NOMO-1 (cell line): ENCODE measurements at regions not wholly inside any gene's neighbourhood (a gene's known extent, or its start where the extent isn't known, plus 50 kb on each side); places are given as distances from the start of the nearest gene placed in this dataset.
A peak's percentile ranks its signal among the peaks of the same experiment; 100 is the strongest.
"Not testable (repeated sequence)": the region's sequence is repeated elsewhere in the genome, so short reads cannot be mapped to it uniquely, and the experiment has no call there.

Experiments used
- DNase-seq, 2 experiments: peaks; one replicate each; lab custom pipeline; 2025; ENCODE audit not compliant: unreplicated experiment in 2 of 2; lab: John Stamatoyannopoulos, UW

GRCh38 chr11:29634244-29634643 lies 382.6 kb downstream of the KCNA4 start:
- no peak for DNase-seq

GRCh38 chr11:29629286-29629685 lies 387.5 kb downstream of the KCNA4 start:
- no peak for DNase-seq

DNA sequence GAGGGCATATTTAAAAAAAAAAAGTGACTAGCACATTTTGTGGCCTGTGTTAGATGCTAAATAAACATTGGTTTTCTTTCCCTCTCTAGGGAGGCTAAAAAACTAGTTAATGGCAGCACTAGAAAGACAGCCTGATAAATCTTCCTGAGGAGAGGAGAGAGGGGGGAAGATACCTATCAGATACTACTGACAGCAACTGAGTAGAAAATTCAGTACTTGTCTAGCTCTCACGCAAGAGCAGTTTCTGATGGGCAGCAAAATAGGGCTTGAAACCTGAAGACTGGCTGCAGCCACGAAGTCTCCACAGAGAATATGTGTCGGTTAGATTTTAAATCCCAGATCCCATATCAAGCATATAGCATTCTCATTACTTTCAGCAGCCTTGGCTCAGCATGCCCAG lies 388.2 kb downstream of the KCNA4 start:
- DNase-seq: no peak

DNA sequence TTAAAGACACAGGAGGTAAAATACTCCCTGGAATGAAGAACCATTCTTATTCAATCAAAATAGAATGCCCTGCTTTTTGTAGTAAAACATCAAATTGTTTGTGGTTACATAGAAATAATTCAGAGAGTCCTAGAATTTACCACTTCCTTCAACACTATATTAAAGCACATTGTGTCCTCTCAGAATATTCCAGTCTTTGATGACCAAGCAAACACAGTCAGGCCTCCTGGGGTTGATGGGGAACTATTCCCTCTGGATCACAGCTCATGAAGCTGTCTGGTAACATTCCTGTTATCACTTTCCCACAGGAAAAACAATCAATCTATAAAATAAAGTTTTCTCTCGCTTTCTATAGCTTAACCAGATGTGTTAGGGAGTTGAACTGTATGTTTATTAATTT lies 389.3 kb downstream of the KCNA4 start:
- DNase-seq: no peak

- DNase-seq: no peak
Observed at GRCh38 chr11:29623144-29623722, 393.6 kb downstream of the KCNA4 start.

GRCh38 chr11:29616611-29617010 lies 400.2 kb downstream of the KCNA4 start:
- peak in 1 of 2 experiments; percentile 1 for DNase-seq

DNA sequence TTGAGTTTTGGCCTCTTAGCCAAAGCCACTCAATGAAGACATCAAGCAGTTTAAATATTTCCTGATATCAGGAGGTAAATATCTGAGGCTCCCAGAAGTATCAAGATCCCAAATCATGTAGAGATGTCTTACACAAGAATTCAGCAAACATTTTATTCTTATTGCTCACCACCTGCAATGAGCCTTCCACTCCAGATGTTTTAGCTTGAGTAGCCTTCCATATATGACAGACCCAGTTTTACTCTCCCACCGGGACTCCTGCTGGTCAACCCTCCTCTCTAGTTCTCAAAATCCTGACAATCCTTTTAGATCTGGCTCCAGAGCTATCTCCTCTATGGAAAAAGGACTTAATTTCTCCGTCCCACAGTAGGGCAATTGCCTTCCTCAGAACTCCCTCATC lies 404.4 kb downstream of the KCNA4 start:
- DNase-seq: no peak

- DNase-seq: no peak
Observed at GRCh38 chr11:29606330-29607031, 410.3 kb downstream of the KCNA4 start.

DNA sequence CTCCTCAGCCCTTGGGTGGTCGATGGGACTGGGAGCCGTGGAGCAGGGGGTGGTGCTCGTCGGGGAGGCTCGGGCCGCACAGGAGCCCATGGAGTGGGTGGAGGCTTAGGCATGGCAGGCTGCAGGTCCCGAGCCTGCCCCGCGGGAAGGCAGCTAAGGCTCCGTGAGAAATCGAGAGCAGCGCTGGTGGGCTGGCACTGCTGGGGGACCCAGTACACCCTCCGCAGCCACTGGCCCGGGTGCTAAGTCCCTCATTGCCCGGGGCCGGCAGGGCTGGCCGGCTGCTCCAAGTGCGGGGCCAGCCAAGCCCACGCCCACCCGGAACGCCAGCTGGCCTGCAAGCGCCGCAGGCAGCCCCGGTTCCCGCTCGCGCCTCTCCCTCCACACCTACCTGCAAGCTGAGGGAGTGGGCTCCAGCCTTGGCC lies 416.7 kb downstream of the KCNA4 start:
- DNase-seq: not testable (repeated sequence)

- DNase-seq: no peak
Observed at GRCh38 chr11:29584342-29584741, 432.5 kb downstream of the KCNA4 start.

- no peak for DNase-seq
Observed at GRCh38 chr11:29578806-29579205, 438.0 kb downstream of the KCNA4 start.

- no peak for DNase-seq
Observed at GRCh38 chr11:29564486-29564885, 452.3 kb downstream of the KCNA4 start.

DNA sequence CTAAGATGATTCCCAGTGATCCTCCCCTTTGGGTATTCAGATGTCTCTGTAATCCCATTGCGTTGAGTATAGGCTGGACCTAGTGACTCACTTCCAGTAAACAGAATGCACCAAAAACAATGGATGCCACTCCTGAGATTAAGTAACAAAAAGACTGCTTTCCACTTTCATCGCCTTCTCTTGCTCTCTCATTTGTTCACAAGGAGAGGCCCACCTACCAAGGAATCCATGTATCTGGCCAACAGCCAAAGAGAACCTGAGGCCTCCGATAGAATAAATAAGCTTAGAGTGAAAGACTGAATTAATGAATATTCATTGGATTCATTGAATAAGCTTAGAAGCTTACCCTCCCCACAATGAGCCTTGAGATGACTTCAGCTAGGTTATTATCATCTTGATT lies 454.6 kb downstream of the KCNA4 start:
- no peak for DNase-seq

- DNase-seq: no peak
Observed at GRCh38 chr11:29553990-29554389, 462.8 kb downstream of the KCNA4 start.

DNA sequence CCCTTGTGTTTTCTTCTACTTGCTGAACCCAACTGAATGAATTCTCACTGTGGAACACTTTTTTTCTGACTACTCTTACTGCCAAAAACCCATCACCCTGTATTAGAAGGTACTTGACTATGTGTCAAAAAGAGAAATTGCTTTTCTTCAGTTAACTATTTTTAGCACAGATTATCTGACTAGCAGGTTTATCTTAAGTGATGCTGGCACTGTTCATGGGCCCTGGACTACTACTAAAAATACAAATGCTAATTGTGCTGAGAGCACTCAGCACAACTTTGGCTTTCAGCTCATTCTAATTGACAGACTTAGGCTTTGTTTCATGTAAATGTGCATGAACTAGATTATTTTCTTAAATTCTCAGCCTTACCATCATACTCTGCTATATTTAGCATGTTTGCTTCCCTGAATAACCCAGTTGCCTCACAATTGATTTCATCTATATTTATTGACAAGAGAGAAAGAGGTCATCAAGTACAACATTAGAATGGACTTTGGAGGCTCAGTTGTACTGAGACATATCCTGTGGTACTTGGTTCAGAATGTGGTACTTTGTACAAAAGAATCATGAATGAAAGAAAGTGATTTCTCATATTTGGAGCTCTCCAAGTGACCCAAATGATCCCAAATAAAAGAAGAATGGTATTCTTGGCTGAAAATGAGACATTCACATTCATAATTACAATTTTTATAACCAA lies 478.3 kb downstream of the KCNA4 start:
- DNase-seq: no peak

GRCh38 chr11:29534836-29535235 lies 482.0 kb downstream of the KCNA4 start:
- no peak for DNase-seq

DNA sequence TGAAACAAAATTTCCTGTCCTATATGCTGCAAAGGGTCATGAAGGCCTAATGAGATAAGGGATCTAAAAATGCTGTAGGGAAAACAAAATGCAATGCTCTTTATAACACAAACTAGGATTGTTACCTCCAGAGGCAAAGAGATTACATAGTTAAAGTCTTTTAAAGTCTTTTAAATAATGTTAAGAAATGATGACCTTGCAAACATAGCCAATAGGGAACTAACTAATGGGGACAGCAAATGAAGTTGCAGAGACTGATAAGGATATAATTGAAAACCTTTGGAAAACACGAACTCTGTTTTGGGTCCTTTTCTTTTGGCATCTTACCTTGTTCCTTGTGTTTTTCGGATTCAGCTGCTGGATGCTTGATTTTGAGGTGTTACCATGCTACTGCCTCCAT lies 485.9 kb downstream of the KCNA4 start:
- no peak for DNase-seq

- DNase-seq: peak; percentile 81 to 98
Observed at GRCh38 chr11:29527391-29527936, 489.4 kb downstream of the KCNA4 start.

- peak; percentile 85 to 96 for DNase-seq
Observed at GRCh38 chr11:29518389-29519174, 498.2 kb downstream of the KCNA4 start.

DNA sequence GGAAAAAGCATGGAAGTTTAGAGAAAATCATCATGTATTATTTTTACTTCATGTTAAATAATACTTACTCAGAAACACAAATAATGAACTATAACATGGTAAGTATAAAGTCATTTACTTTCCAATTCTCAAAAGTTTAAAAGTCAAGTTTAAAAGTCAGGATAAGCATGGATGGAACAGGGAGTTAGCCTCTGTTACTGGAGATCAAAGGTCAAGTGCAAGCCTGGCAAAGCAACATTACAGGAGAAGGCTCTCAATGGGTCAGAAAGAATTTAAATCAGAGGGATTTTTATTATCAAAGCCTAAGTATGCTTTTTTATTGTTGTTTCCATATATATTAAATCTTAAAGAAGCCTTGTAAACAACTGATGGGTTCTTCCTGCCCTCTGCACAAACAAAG lies 505.4 kb downstream of the KCNA4 start:
- no peak for DNase-seq

- no peak for DNase-seq
Observed at GRCh38 chr11:29507376-29507775, 509.5 kb downstream of the KCNA4 start.
